ENCODE measurements at regions not wholly inside any gene's neighbourhood (a gene's known extent, or its start where the extent isn't known, plus 50 kb on each side); places are given as distances from the start of the nearest gene placed in this dataset.
"Not testable (repeated sequence)": the region's sequence is repeated elsewhere in the genome, so short reads cannot be mapped to it uniquely, and the experiment has no call there.

DNA sequence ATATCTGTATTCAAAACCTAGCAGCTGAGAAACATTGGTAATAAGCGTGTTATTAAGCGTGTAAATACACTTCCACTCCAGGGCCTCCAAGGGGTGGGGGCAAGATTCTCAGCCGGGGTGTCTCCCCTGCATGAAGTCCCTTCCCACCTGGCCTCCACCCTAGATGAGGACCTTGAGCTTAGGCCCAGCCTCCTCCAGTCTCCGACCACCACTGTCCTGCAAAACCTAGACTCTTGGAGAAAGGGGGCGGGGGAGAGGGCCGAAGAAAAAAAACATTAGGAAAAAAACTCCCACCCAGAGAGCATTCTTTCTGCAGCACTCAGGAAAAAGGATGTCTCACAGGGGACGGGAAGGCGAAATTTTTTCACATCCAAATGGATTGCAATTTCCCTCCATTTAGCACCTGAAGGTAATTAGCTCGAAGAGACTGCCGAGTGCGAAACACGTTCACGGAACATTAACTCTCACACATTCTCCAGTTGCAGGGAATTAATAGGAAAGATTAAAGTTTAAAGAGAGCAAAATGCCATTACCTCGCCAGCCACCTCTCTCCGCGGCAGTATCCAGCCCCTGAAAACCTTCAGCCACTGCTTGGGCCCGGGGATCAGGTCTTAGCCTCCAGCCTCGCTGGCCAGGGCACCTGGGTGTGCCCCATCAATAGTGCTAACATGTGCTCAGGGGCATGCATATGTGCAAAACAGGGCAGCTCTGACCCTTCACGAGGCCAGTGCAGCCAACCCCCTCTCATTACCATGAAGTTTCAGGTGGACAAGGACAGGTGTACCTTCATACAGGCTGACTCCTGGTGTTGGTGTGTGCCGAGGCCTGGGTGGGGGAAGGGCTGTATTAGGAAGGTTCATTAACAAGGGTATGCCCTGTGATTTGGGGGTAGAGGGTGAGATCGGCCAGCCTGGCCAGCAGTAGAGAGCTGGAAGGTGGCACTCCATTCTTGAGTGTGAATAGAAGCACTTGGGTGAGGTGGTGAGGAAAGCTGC is 77.2 kb downstream of the HIF1AN start:
- no peak for DNase-seq

DNA sequence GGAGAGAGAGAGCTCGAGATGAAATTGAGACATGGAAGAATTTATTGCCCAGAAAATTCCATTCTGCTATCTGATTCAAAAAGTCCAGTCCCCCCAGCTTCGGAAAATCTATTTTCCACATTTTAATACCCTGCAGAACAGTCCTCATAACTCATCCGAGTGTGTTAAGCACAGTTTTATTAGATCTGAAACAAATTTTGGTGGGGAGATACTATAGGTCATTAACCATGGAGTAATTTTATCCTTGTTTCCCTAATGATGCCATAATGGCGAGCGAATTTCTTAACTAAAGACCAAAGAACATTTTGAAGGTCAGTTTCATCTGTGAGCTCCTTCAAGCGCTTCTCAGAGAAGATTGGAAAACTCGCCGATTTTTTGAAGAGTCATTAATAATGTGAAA is 78.1 kb downstream of the HIF1AN start:
- no peak for DNase-seq

DNA sequence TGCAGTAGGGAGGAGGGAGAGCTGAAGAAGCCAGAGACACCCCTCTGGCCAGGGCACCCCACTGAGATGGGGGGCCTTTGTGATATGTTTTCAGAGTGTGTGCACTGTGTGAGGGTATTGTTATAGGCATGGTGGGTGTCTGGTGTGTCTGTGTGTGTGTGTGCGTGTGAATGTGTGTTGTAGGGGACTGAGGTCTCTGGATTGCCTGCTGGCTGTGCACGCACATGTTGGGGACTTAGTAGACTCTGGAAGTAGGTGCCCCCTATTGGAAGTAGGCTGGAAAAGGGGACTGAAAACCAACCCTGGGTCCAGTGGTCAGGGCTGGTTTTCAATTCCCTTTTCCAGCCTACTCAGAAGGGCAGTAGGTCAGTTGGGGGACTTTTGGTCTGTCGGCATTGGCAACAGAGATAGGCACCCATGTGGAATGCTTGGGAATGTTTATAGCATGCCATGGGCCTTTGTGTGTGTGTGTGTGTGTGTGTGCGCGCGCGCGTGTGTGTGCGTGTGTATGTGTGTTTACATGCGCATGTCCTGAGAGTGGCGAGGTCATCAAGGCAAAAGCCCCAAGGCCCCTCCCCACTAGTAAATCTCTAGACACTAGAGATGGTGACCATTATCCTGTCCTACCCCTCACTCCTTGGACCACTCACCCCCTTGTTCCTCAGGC is 78.8 kb downstream of the HIF1AN start:
- DNase-seq, result no peak

GRCh38 chr10:100615241-100615640 is 79.5 kb downstream of the HIF1AN start:
- DNase-seq, result no peak

DNA sequence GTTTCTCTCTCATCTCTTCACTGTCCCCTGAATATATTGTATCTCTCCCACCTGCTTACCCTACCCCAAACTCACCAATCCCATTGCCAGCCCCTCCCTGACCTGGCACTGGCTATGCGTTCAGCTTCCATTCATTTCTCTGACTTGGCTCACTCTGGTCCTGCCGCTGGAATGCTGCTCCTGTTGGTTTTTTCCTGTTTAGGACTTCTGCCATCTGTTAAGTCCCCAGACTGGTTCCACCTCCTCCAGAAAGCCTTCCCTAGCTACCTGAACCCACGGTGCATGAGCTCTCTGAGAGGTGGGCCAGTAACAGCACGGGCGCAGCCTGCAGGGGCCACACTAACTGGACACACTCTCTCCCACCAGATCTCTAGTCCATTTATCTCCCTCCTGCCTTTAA is 80.2 kb downstream of the HIF1AN start:
- DNase-seq, result no peak

- DNase-seq, result no peak
These were observed 82.4 kb downstream of the HIF1AN start for GRCh38 chr10:100618091-100618615.

DNA sequence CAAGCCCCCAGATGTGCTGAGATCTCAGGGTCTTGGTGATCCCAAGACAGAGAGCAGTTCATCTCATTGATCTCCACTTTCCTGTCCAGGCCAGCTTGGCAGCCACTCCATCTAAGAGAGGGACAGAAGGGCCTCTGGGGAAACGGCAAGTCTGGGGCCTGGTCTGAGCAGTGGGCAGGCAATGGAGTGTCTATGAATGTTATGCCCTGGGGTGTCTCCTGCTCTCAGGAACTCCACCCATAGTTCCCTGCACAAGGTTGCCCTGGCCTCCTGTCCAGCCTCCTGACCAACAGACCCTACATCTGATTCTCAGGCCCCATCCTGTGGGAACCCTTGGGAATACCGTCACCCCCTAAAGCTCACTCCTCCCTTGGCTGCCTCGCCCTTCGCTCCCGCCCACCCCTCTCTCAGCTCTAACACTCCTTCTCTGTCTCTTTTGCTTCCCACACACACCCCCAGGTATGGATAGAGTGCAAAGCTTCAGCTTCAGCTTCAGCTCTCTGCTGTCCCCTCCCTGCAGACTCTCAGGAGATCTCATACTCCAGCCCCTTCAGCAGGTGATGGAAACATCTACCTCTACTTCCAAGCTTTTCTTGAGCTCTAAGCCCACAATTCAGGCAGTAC is 83.0 kb downstream of the HIF1AN start:
- no peak for DNase-seq

DNA sequence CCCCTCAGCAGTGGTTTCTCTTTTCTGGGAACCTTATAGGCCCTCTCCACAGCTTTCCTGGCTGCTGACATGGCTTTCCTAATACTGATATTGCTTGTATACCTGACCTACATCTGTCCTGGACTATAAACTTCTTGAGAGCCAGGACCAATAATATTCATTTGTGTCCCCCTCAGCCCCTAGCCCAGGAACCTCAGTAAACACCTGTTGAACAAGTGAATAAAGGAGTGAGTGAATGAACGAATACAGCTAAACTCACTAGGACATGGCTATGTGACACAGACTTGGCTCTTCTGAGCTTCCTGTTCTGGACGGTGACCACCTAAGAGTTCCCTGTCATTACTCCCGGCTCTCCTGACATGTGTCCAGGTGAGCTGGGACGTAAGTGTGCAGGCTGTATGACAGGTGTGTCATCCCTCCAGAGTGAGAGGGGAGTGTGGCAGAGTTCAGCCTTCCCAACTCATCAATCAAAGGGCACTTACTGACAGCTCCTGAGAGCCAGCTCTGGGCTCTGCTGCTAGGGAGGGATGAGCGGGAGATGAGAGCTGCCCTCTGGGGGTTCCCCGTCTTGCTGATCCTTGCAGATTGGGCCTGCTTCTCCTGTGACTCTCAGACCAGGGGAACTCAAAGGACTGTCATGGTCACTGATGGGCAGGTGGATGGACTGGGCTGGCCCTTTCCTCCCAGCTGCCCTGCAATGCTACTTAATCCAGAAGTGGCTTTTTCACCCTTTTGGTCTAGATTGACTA is 84.5 kb downstream of the HIF1AN start:
- no peak for DNase-seq

- no peak for DNase-seq
These were observed 85.8 kb downstream of the HIF1AN start for GRCh38 chr10:100621360-100622205.

DNA sequence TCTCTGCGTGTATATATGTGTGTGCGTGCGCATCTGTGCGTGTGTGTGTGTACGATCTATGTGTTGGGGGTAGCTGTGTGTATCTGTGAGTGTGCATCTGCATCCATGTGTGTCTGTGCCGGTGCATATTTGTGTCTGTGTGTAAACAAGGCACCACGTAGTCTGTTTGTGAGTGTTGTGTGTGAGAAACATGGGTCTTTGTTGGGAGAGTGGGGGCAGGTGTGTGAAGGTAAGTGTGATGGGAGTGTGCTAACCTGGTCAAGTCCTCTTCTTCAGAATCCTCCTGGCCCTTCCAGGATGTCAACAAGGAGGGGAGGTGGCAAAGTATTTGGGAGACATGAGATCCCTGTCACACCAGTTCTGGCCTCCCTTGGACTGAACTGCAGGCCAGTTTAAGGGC is 87.2 kb downstream of the HIF1AN start:
- no peak for DNase-seq

DNA sequence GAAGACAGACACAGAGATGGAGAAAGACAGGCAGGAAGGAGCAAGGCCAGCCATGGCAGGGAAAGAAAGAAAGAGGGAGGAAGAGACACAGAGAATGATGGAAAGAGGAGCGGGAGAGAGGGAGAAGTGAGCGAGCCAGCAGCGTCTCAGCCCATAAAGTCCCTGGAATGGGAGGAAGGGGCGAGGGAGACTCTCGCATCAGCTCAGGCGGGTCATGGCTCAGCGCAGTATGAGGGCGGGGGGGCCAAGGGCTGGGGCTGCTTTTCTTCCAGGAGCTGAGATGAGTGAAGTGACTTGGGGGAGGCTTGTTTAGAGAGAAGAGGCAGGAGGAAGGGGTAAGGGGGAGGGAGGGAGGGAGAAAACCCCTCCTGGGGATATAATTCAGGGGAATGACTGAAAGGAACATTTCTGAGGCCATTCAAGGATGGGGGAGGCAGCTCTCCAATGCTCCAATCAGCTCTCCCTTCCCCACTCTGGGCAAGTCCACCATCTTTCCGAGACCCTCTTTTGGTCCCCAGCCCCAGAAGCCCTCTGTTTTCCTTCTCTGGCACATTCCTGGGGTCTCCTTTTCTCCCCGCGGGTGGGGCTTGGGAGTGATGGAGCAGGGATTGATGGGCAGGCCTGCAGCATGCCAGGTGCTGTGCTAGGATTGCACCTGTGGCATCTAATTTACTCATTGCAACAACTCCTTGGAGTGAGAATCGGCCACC is 87.9 kb downstream of the HIF1AN start:
- DNase-seq, result no peak

GRCh38 chr10:100624298-100624697 is 88.6 kb downstream of the HIF1AN start:
- DNase-seq, result no peak

- DNase-seq, result no peak
These were observed 90.1 kb downstream of the HIF1AN start for GRCh38 chr10:100625816-100626215.

DNA sequence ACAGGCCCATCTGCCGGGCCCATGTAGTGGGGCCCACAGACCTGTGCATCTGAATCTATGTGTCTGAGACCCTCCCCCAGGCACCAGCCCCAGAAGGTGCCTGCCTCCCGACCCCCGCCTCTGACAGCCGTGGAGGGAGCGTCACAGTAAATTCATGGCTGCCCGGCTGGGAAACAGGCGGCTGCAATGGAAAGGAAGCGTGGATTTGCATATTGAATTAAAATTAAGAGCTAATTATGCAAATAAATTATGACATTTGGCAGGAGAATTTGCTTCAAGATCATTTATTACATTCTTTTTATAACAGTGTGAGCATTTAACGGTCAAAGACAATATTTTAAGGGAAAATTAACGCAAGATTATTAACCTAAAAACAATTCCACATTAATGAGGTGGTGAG is 92.3 kb downstream of the HIF1AN start:
- no peak for DNase-seq

DNA sequence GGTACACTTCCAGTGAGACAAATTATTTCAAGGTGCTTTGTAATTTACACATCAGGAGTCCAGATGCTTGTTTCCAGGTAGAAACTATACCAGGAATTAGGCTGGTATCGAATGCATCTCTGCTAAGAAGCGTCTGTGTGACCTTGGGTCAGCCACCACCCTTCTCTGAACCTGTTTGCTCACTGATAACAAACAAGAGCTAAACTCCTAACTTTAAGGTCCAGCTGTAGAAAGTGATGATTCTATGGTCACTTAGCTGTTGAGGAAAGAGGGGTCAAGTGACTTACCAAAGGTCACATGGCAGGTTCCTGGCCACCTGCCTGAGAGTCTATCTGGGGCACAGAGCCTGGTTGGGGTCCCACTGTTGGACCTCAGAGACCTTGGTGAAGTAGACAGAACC is 95.4 kb downstream of the HIF1AN start:
- no peak for DNase-seq

GRCh38 chr10:100632027-100632426 is 96.3 kb downstream of the HIF1AN start:
- DNase-seq, result no peak

DNA sequence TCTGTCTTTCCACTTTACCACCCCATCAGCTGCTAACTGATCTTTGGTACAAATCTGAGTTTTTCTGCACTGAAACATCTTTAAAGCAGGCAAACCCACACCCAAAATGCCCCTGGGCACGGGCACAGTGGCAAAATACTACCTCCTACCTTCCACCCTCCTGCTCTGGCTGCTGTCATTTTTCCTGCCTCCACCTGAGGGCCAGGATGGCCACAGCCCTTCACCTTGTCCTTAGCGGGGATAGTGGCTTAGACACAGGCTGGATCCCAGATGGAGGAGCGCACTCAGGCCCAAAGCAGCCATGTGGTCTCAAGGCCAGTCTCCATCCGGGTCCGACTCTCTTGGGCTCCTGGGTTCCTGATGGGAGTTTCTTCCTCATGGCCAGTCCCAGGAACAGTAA is 98.3 kb downstream of the HIF1AN start:
- no peak for DNase-seq

DNA sequence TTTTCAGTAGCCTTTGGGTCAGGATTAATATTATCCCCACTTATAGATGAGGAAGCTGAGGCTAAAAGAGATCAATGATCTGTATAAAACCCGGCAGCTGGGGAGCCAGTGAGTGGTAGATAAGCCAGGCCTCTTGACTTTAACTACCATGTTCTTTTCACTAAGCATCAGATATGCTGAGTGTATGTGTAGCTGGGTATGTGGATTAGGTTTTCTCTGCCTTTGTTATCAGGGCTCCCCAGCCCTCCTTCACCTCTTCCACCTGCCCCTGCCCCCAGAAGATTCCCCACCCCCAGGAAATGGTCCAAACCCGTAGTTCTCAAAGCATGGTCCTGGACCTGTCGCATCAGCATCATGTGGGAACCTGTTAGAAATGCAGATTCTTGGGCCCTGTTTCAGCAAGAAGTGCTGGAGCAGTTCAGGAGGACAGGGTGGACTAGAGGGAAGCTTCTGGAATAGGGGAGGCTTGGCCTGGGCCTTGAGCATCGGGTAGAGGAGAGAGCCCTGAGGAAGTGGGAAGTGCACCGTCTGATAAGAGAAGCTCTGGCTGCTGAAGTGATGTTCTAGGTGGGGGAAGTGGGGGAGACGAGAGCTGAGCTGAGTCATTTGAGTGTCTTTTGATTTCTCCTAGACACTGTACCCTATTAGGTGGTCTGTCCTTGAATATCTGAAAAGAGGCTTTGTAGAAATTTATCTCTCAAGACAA is 101.3 kb downstream of the HIF1AN start:
- no peak for DNase-seq

DNA sequence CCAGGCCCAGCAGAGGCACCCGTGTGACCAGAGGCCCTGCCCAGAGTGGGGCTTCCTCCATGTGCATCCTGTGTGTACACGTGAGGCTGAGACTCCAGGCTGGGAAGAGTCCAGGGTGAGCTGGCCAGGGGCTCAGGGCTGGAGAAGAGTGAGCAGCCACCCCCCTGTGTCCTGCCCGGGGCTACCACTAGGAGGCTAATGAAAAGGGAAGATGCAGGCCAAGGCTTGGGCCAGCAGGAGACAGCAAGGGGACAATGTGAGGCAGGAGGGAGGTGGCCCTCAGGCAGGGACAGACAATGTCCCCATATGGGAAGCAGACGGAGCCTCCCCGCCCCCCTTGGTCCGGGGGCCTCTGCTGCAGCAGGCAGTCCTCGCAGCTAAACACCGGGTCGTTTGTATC is 102.0 kb downstream of the HIF1AN start:
- DNase-seq, result no peak

GRCh38 chr10:100638969-100639368 is 103.2 kb downstream of the HIF1AN start:
- DNase-seq, result not testable (repeated sequence)

Measured in right forelimb (tissue), 1 donor.